H9 (cell line): ENCODE measurements at regions not wholly inside any gene's neighbourhood (a gene's known extent, or its start where the extent isn't known, plus 50 kb on each side); places are given as distances from the start of the nearest gene placed in this dataset.
A peak's percentile ranks its signal among the peaks of the same experiment; 100 is the strongest.

ENCODE experiments used
- DNase-seq: peaks from one replicate; pipeline ENCODE4 v3.0.0-alpha.2; 2017
- H2AFZ ChIP-seq: one replicate; pipeline ENCODE4 v1.6.1; 2013; ENCODE audit warnings: mild to moderate bottlenecking, low read length, control low read depth, moderate library complexity
- H2AK5ac ChIP-seq: 2 replicates; pipeline ENCODE4 v1.6.1; 2013; ENCODE audit warnings: low read length, control low read depth, mixed read lengths; ENCODE audit not compliant: insufficient read length
- H2BK120ac ChIP-seq: one replicate; pipeline ENCODE4 v1.6.1; 2013; ENCODE audit warnings: low read depth, mild to moderate bottlenecking, low read length, control low read depth, inconsistent platforms; ENCODE audit not compliant: poor library complexity, severe bottlenecking
- H2BK12ac ChIP-seq: 2 replicates; pipeline ENCODE4 v1.6.1; 2013; ENCODE audit warnings: low read length, control low read depth, mixed read lengths, low read depth; ENCODE audit not compliant: insufficient read length
- H2BK15ac ChIP-seq: 2 replicates; pipeline ENCODE4 v1.6.1; 2013; ENCODE audit warnings: low read depth, low read length, control low read depth
- H2BK20ac ChIP-seq: one replicate; pipeline ENCODE4 v1.6.1; 2013; ENCODE audit warnings: low read depth, mild to moderate bottlenecking, low read length, control low read depth, inconsistent platforms; ENCODE audit not compliant: poor library complexity, severe bottlenecking
- H2BK5ac ChIP-seq: 2 replicates; pipeline ENCODE4 v1.6.1; 2013; ENCODE audit warnings: low read length, control low read depth, mixed read lengths; ENCODE audit not compliant: insufficient read length
- H3K14ac ChIP-seq: 2 replicates; pipeline ENCODE4 v1.6.1; 2013; ENCODE audit warnings: low read length, control low read depth; ENCODE audit not compliant: insufficient read depth
- H3K18ac ChIP-seq: 2 replicates; pipeline ENCODE4 v1.6.1; 2013; ENCODE audit warnings: low read depth, mild to moderate bottlenecking, mixed read lengths, low read length, control low read depth; ENCODE audit not compliant: insufficient read length
- H3K23ac ChIP-seq: 2 replicates; pipeline ENCODE4 v1.6.1; 2013; ENCODE audit warnings: low read length, control low read depth, mixed read lengths, low read depth; ENCODE audit not compliant: insufficient read length
- H3K23me2 ChIP-seq: 2 replicates; pipeline ENCODE4 v1.6.1; 2013; ENCODE audit warnings: low read depth, mild to moderate bottlenecking, mixed read lengths, low read length, control low read depth; ENCODE audit not compliant: insufficient read length, poor library complexity, severe bottlenecking
- H3K27ac ChIP-seq: 2 replicates; pipeline ENCODE4 v1.5.1; 2013; ENCODE audit warnings: low read length, control low read depth, mixed read lengths, low read depth; ENCODE audit not compliant: insufficient read length
- H3K27me3 ChIP-seq: 2 replicates; pipeline ENCODE4 v1.6.1; 2013; ENCODE audit warnings: low read length, control low read depth, inconsistent platforms; ENCODE audit not compliant: insufficient read depth
- H3K4ac ChIP-seq: 2 replicates; pipeline ENCODE4 v1.6.1; 2013; ENCODE audit warnings: low read depth, mild to moderate bottlenecking, control low read depth, inconsistent platforms, low read length, moderate library complexity
- H3K4me1 ChIP-seq: 2 replicates; pipeline ENCODE4 v1.6.1; 2013; ENCODE audit warnings: low read length, control low read depth, inconsistent platforms; ENCODE audit not compliant: insufficient read depth
- H3K4me2 ChIP-seq: 2 replicates; pipeline ENCODE4 v1.6.1; 2013; ENCODE audit warnings: low read length, control low read depth, mixed read lengths; ENCODE audit not compliant: insufficient read length, insufficient read depth
- H3K56ac ChIP-seq: 2 replicates; pipeline ENCODE4 v1.6.1; 2013; ENCODE audit warnings: low read depth, mild to moderate bottlenecking, mixed read lengths, low read length, control low read depth; ENCODE audit not compliant: insufficient read length
- H3K79me1 ChIP-seq: 2 replicates; pipeline ENCODE4 v1.6.1; 2013; ENCODE audit warnings: low read depth, mild to moderate bottlenecking, moderate library complexity, low read length, control low read depth, inconsistent platforms; ENCODE audit not compliant: insufficient read depth, poor library complexity, severe bottlenecking
- H3K79me2 ChIP-seq: 2 replicates; pipeline ENCODE4 v1.6.1; 2013; ENCODE audit warnings: low read length, control low read depth, inconsistent platforms; ENCODE audit not compliant: insufficient read depth
- H3K9ac ChIP-seq: 2 replicates; pipeline ENCODE4 v1.6.1; 2013; ENCODE audit warnings: low read length, control low read depth, mixed read lengths; ENCODE audit not compliant: insufficient read length; ENCODE audit errors: extremely low read depth
- H3K9me3 ChIP-seq: one replicate; pipeline ENCODE4 v1.6.1; 2013; ENCODE audit warnings: low read depth, low read length, inconsistent platforms; ENCODE audit not compliant: control insufficient read depth
- H3T11ph ChIP-seq: one replicate; pipeline ENCODE4 v1.6.1; 2013; ENCODE audit warnings: mild to moderate bottlenecking, low read length, control low read depth, inconsistent platforms
- H4K20me1 ChIP-seq: one replicate; pipeline ENCODE4 v1.6.1; 2013; ENCODE audit not compliant: control insufficient read depth, insufficient read length, insufficient read depth
- H4K5ac ChIP-seq: 2 replicates; pipeline ENCODE4 v1.6.1; 2013; ENCODE audit warnings: low read depth, mild to moderate bottlenecking, mixed read lengths, low read length, control low read depth; ENCODE audit not compliant: insufficient read length
- H4K8ac ChIP-seq: replicated peaks from 2 replicates; pipeline ENCODE4 v1.6.1; 2013; ENCODE audit warnings: low read length, control low read depth, mixed read lengths, low read depth; ENCODE audit not compliant: insufficient read length
- H4K91ac ChIP-seq: 2 replicates; pipeline ENCODE4 v1.6.1; 2013; ENCODE audit warnings: low read depth, mild to moderate bottlenecking, moderate library complexity, mixed read lengths, low read length, control low read depth; ENCODE audit not compliant: insufficient read length
- H3K27ac Mint-ChIP-seq, 3 experiments: 2 replicates in 2 of 3; 3 replicates in 1 of 3; pipeline ENCODE4 v1.8.0; 2020 to 2021; ENCODE audit warnings: mixed read lengths in 3 of 3, mild to moderate bottlenecking in 1 of 3, moderate library complexity in 1 of 3
- H3K27me3 Mint-ChIP-seq: 2 replicates; pipeline ENCODE4 v1.8.0; 2021; ENCODE audit warnings: low read depth, mild to moderate bottlenecking, moderate library complexity, mixed read lengths
- H3K36me3 Mint-ChIP-seq, 3 experiments: 2 replicates in 2 of 3; 3 replicates in 1 of 3; pipeline ENCODE4 v1.8.0; 2020 to 2021; ENCODE audit warnings: low read depth in 3 of 3, mixed read lengths in 3 of 3; ENCODE audit not compliant: insufficient read depth in 1 of 3
- H3K4me1 Mint-ChIP-seq, 2 experiments: 2 replicates each; pipeline ENCODE4 v1.8.0; 2020; ENCODE audit warnings: mixed read lengths in 2 of 2
- H3K4me3 Mint-ChIP-seq, 2 experiments: 2 replicates in 1 of 2; 3 replicates in 1 of 2; pipeline ENCODE4 v1.8.0; 2020 to 2021; ENCODE audit warnings: mild to moderate bottlenecking in 2 of 2, mixed read lengths in 2 of 2, moderate library complexity in 1 of 2
- H3K9me3 Mint-ChIP-seq, 2 experiments: 2 replicates in 1 of 2; 3 replicates in 1 of 2; pipeline ENCODE4 v1.8.0; 2020; ENCODE audit warnings: mild to moderate bottlenecking in 2 of 2, mixed read lengths in 2 of 2, moderate library complexity in 1 of 2
- WGBS: extraction: QIAGEN DNeasy Blood & Tissue Kit; methylation state at CpG from one replicate; pipeline ENCODE4 v1.1.7; 2013; ENCODE audit warnings: missing lambda C conversion rate, low lambda C conversion rate, mixed read lengths; ENCODE audit not compliant: insufficient read length; ENCODE audit errors: extremely low coverage; 5-methylcytosine and 5-hydroxymethylcytosine counted together
- TF ChIP-seq, protein P1 (sequence below): fragments of 200-600 bp; sonication (generic); conservative IDR thresholded peaks from 3 replicates; pipeline ENCODE4 v1.8.0; 2021; ENCODE audit warnings: antibody characterized with exemption, mild to moderate bottlenecking

DNA sequence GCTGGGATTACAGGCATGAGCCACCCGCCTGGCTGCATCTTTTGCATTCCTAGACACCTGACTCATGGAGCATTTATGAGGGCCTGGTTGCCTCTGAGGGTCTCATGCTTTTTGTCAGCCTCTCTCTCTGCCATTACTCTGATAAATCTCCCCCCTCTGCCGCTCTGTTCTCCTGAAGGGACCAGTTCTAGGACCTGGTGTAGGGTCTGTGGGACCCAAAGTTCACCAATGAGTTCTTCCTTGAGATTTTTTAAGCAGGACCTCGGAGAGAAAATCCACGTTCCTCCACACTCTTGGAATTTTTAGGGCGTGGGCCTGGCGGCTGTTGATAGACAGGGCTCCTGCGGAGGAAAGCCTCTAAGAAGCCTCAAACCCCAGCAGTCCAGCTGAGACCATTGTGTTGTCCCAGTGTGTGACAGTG, 91.9 kb upstream of the ERRFI1 start:
- no peaks in the 10 kb centered on the region for H3K23me2 ChIP-seq
- H3K9me3 ChIP-seq: no peaks in the 10 kb centered on the region
- WGBS: no CpG with 5 or more reads among the region's 7 CpGs
- no peak overlapping the region for H2BK15ac ChIP-seq
- no peaks in the 10 kb centered on the region; a peak in 1 of 7 replicates for H3K36me3 Mint-ChIP-seq
- H4K8ac ChIP-seq: no peak overlapping the region
- DNase-seq: no peak
- H3K18ac ChIP-seq: no peak overlapping the region
- no peak overlapping the region for H4K5ac ChIP-seq
- H3T11ph ChIP-seq: no peak overlapping the region
- H2BK20ac ChIP-seq: no peak overlapping the region
- H3K4ac ChIP-seq: no peak overlapping the region
- no peak overlapping the region for H2AFZ ChIP-seq
- H3K27me3 Mint-ChIP-seq: no peaks in the 10 kb centered on the region; the same call in 1 of the 2 replicates
- peaks cover 3% of the 10 kb centered on the region; the same call in 1 of the 2 replicates for H3K4me1 ChIP-seq
- H3K4me3 Mint-ChIP-seq: no peak overlapping the region; a peak in 1 of 5 replicates
- no peak overlapping the region for H2AK5ac ChIP-seq
- H3K9me3 Mint-ChIP-seq: no peaks in the 10 kb centered on the region; a peak in 1 of 5 replicates
- no peak overlapping the region for H3K4me2 ChIP-seq
- no peak overlapping the region for H2BK12ac ChIP-seq
- peaks cover 33 to 35% of the 10 kb centered on the region in 2 experiments for H3K4me1 Mint-ChIP-seq
- H3K79me1 ChIP-seq: no peaks in the 10 kb centered on the region
- no peak overlapping the region for H4K91ac ChIP-seq
- H3K79me2 ChIP-seq: no peaks in the 10 kb centered on the region
- H3K27ac ChIP-seq: no peak overlapping the region
- H3K27me3 ChIP-seq: no peaks in the 10 kb centered on the region
- TF ChIP-seq, protein P1, sequence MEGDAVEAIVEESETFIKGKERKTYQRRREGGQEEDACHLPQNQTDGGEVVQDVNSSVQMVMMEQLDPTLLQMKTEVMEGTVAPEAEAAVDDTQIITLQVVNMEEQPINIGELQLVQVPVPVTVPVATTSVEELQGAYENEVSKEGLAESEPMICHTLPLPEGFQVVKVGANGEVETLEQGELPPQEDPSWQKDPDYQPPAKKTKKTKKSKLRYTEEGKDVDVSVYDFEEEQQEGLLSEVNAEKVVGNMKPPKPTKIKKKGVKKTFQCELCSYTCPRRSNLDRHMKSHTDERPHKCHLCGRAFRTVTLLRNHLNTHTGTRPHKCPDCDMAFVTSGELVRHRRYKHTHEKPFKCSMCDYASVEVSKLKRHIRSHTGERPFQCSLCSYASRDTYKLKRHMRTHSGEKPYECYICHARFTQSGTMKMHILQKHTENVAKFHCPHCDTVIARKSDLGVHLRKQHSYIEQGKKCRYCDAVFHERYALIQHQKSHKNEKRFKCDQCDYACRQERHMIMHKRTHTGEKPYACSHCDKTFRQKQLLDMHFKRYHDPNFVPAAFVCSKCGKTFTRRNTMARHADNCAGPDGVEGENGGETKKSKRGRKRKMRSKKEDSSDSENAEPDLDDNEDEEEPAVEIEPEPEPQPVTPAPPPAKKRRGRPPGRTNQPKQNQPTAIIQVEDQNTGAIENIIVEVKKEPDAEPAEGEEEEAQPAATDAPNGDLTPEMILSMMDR: no peak
- no peak overlapping the region for H2BK5ac ChIP-seq
- no peak overlapping the region for H3K56ac ChIP-seq
- H3K27ac Mint-ChIP-seq: peak overlapping the region; percentile 22 to 91 (median 90); a peak in 5 of 7 replicates
- no peaks in the 10 kb centered on the region for H4K20me1 ChIP-seq
- H2BK120ac ChIP-seq: no peak overlapping the region
- no peak overlapping the region for H3K9ac ChIP-seq
- peak overlapping the region; percentile 78; the same call in 1 of the 2 replicates for H3K14ac ChIP-seq
- H3K23ac ChIP-seq: no peak overlapping the region
